AG04450 (cell line): ENCODE measurements at regions not wholly inside any gene's neighbourhood (a gene's known extent, or its start where the extent isn't known, plus 50 kb on each side); places are given as distances from the start of the nearest gene placed in this dataset.

Experiments
- CTCF ChIA-PET: fragments of 300-600, 350-600 bp; formaldehyde crosslinking; extraction: SDS; loops from one replicate; lab custom pipeline; 2022; ENCODE audit warnings: antibody characterized with exemption, inconsistent platforms; lab: Charles Lee
- POLR2A ChIA-PET: fragments of 350-600 bp; formaldehyde crosslinking; extraction: SDS; loops from one replicate; lab custom pipeline; 2021; ENCODE audit warnings: antibody characterized with exemption, inconsistent platforms; lab: Yijun Ruan, JAX
- DNase-seq: peaks from one replicate; pipeline ENCODE4 v3.0.0-alpha.2; 2011; ENCODE audit warnings: low read depth, low spot score
- H3K27ac ChIP-seq: one replicate; pipeline ENCODE4 v1.5.1; 2012; ENCODE audit warnings: low read depth, low read length, control low read depth
- H3K27me3 ChIP-seq: one replicate; pipeline ENCODE4 v1.6.0; 2012; ENCODE audit warnings: low read length; ENCODE audit not compliant: control insufficient read depth, insufficient read depth
- H3K4me3 ChIP-seq: 2 replicates; pipeline ENCODE4 v1.5.1; 2011; ENCODE audit warnings: mild to moderate bottlenecking, low read depth, low read length, control low read depth
- H3K9me3 ChIP-seq: 2 replicates; pipeline ENCODE4 v1.5.1; 2012; ENCODE audit warnings: low read length; ENCODE audit not compliant: control insufficient read depth, insufficient read depth
- CTCF ChIP-seq: IDR thresholded peaks from 2 replicates; pipeline ENCODE4 v1.5.1; 2011; ENCODE audit warnings: low read depth, low read length, control low read depth, inconsistent platforms

- Histone ChIP-seq H3K27ac (no peak overlapping the region), H3K4me3 (no peak overlapping the region), H3K27me3 (no peaks in the 10 kb centered on the region), H3K9me3 (peaks cover 7% of the 10 kb centered on the region; the same call in 1 of the 2 replicates)
- TF ChIP-seq CTCF, result no peak
- no peak for DNase-seq
- ChIA-PET CTCF (no interaction called here), POLR2A (no interaction called here)
Observed at GRCh38 chr2:192775459-192776262, 580.9 kb upstream of the TMEFF2 start.

GRCh38 chr2:192775011-192775410 is 580.3 kb upstream of the TMEFF2 start:
- no peak for DNase-seq
- Histone ChIP-seq H3K27me3 (no peaks in the 10 kb centered on the region), H3K27ac (no peak overlapping the region), H3K4me3 (no peak overlapping the region), H3K9me3 (peaks cover 7% of the 10 kb centered on the region; the same call in 1 of the 2 replicates)
- POLR2A ChIA-PET, result no interaction called here
- TF ChIP-seq CTCF, result no peak
- CTCF ChIA-PET, result no interaction called here

GRCh38 chr2:192773044-192773443 is 578.3 kb upstream of the TMEFF2 start:
- TF ChIP-seq CTCF, result no peak
- CTCF ChIA-PET, result no interaction called here

DNA sequence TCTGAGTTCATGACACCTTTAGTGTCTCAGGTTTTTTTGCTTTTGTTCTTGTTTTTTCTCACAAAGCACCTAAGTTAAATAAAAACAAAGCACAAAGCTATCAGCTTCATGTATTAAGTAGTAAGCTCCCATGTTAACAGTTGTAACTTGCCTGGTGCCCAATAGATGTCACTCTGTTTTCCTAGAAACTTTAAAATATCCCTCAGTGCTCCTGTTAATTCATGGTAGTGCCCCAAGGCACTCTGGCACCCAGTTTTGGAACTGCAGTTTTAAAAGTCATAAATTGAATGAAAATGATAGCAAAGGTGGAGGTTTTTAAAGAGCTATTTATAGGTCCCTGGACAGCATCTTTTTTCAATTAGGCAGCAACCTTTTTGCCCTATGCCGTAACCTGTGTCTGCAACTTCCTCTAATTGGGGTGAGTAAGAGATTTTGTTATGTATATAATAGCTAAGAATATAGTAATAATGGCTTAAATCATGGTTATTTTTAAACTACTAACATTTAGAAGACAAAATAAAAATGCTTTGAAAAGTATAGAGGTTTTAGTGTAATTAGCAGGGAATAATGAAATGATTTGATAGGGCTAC is 555.0 kb upstream of the TMEFF2 start:
- Histone ChIP-seq H3K27ac (no peak overlapping the region), H3K27me3 (no peaks in the 10 kb centered on the region), H3K9me3 (peaks cover 3% of the 10 kb centered on the region; the same call in 1 of the 2 replicates), H3K4me3 (no peak overlapping the region)
- ChIA-PET CTCF (no interaction called here), POLR2A (no interaction called here)
- no peak for TF ChIP-seq CTCF
- no peak for DNase-seq

More at GRCh38 chr2:192773044-192773443, 578.3 kb upstream of the TMEFF2 start:
- POLR2A ChIA-PET, result no interaction called here
- Histone ChIP-seq H3K27ac (no peak overlapping the region), H3K9me3 (peaks cover 3% of the 10 kb centered on the region; the same call in 1 of the 2 replicates), H3K27me3 (no peaks in the 10 kb centered on the region), H3K4me3 (no peak overlapping the region)
- DNase-seq, result no peak

DNA sequence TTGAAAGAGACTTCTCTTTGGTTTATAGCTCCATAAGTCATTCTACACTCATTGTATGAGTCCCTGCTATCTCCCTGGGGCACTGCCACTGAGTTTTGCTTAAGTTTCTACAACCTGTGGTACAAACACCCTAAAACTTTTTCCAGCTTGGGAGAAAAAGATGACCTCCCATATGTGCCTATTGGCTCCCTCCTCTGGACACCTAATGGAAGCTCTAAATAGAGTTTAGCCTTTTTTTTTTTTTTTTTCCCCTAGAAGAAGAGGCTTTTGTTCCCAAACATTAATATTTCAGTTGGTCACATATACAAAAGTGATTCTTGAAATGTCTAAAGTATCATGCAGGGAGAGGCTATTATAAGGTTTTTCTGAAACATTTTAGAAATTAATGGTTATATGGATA is 547.2 kb upstream of the TMEFF2 start:
- Histone ChIP-seq H3K4me3 (no peak overlapping the region), H3K27me3 (no peaks in the 10 kb centered on the region), H3K9me3 (0 out of 2 replicates have a peak, but pooled peaks cover 3% of the 10 kb centered on the region), H3K27ac (no peak overlapping the region)
- TF ChIP-seq CTCF, result no peak
- ChIA-PET CTCF (no interaction called here), POLR2A (no interaction called here)
- DNase-seq, result no peak
